ENCODE measurements at regions not wholly inside any gene's neighbourhood (a gene's known extent, or its start where the extent isn't known, plus 50 kb on each side); places are given as distances from the start of the nearest gene placed in this dataset.

GRCh38 chr7:117955046-117955445 is 81.8 kb upstream of the CTTNBP2 start:
- TF ChIP-seq CTCF (IDR thresholded peaks at IDR 0.05 in 4 of 5, conservative IDR thresholded peaks at IDR 0.05 in 1 of 5), result no peak
- no peak for TF ChIP-seq POLR2A (IDR thresholded peaks at IDR 0.05)
